DMS53 treated with DMSO at 0.1 percent for 48 hours (cell line): ENCODE measurements at regions not wholly inside any gene's neighbourhood (a gene's known extent, or its start where the extent isn't known, plus 50 kb on each side); places are given as distances from the start of the nearest gene placed in this dataset.

ENCODE experiments used
- DNase-seq: peaks from one replicate; lab custom pipeline; 2025; ENCODE audit not compliant: unreplicated experiment; lab: John Stamatoyannopoulos, UW

DNA sequence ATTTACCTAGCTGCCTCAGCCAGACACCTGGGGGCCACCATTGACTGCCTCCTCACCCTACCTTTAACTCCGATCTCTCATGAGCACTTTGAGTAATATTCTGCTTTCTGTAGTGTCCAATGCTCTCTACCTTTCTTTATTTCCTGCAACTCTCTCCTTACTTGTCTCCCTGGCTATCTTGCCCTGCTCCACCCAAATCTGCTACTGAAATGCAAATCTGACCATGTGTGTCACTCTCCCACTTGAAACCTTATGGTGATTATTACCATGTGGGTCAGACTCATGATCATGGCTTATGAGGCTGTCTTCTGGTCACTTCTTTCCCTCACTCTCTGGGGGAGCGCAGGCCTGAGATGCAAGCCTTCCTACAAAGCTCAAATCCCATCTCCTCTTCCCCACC is 83.3 kb downstream of the INSIG2 start:
- DNase-seq = no peak

DNA sequence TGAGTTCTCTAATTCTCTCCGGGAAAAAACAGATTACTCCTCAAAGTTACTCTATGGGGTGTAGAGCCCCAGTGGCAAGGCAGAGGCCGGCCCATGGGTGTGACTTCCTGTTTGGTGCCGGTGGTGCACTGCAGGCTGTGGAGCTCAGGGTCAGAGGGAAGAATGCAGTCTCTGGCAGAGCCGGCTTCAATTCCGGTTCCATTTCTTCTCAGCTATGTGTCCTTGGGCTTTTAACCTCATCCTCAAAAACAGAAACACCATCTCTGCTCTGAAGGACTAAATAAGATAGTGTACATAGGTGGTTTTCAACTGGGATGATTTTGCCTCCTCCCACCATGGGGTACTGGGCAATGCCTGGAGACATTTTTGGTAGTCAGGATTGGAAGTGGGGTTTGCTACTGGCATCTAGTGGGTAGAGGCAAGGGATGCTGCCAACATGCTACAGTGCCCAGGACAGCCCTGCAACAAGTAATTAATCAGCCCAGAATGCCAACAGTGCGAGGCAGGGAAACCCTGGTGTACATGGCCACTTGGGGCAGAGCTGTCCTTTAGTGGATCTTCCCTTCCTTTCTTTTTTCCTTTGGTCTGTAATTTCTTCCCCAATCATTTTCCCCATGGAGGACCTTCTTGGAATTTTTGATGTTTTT is 81.2 kb downstream of the INSIG2 start:
- no peak for DNase-seq

DNA sequence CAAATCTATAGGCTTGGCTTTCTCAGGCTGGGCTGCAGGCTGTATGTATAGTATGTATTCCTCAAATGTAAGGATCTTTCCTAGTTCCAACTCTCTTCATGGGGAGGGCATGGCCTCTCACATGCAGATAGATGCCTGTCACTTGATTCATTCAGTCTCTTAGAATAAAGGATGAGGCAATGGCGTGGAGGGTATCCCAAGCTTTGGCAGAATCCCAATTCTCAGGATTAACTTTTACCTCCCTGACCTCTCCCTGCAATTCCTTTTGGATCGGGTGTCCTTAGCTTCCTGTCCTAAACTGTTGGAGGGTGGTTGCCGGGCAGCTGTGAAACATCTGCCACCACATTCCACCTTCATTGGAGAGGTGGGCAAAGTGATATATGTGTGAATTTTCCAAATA is 80.3 kb downstream of the INSIG2 start:
- DNase-seq = no peak

DNA sequence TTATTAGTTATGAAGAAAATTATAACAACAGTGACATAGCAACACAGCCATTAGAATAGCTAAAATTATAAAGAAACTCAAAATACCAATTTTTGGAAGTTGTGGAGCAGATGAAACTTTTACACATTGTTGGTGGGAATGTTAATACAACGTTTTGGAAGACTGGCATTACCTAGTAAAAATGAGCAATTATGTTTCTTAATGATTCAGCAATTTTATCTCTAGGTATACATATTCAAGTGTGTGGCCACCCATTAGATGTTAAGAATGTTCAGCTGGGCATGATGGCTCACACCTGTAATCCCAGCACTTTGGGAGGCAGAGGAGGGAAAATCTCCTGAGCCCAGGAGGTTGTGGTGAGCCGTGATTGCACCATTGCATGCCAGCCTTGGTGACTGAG is 78.8 kb downstream of the INSIG2 start:
- no peak for DNase-seq

DNA sequence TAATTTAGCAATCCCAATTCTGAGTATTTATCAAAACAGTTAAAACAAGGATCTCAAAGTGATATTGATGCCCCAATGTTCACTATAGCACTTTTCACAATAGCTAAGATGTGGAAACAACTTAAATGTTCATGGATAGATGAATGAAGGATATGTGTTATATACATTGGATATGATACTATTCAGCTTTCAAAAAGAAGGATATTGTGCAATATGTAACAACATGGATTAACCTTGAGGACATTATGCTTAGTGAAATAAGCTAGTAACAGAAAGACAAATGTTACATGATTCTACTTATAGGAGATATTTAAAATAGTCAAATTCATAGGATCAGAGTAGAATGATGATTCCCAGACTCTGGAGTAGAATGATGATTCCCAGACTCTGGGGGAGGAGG is 78.0 kb downstream of the INSIG2 start:
- DNase-seq = no peak

DNA sequence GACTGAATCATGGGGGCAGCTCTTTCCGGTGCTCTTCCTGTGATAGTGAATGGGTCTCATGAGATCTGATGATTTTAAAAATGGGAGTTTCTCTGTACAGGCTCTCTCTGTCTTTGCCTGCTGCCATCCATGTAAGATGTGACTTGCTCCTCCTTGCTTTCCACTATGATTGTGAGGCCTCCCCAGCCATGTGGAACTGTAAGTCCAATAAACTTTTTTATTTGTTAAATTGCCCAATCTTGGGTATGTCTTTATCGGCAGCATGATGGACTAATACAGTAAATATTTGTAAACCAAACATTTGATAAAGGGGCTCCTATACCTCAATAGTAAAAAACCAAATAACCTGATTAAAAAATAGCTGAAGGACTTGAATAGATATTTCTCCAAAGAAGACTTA is 77.3 kb downstream of the INSIG2 start:
- DNase-seq = no peak
